Activated CD4-positive, alpha-beta T cell treated with anti-CD3 and anti-CD28 coated beads, Interleukin-2, amount 50 U/mL, for 16 hours (primary cell): ENCODE measurements at regions not wholly inside any gene's neighbourhood (a gene's known extent, or its start where the extent isn't known, plus 50 kb on each side); places are given as distances from the start of the nearest gene placed in this dataset.

ENCODE experiments used
- DNase-seq: peaks from one replicate; pipeline ENCODE4 v3.0.0-alpha.2; 2020

GRCh38 chr1:62989497-62989896 is 205.6 kb downstream of the ATG4C start:
- no peak for DNase-seq

- DNase-seq = no peak
Observed at GRCh38 chr1:62991152-62991551, 207.2 kb downstream of the ATG4C start.

GRCh38 chr1:62993844-62994243 is 209.9 kb downstream of the ATG4C start:
- no peak for DNase-seq

- no peak for DNase-seq
Observed at GRCh38 chr1:62995173-62995572, 211.2 kb downstream of the ATG4C start.

- DNase-seq = no peak
Observed at GRCh38 chr1:62997884-62998283, 214.0 kb downstream of the ATG4C start.

- DNase-seq = no peak
Observed at GRCh38 chr1:62998845-62999649, 215.1 kb downstream of the ATG4C start.

GRCh38 chr1:63000508-63000907 is 216.6 kb downstream of the ATG4C start:
- DNase-seq = no peak

- DNase-seq = no peak
Observed at GRCh38 chr1:63004868-63005267, 220.9 kb downstream of the ATG4C start.

- peak; percentile 1 for DNase-seq
Observed at GRCh38 chr1:63005812-63006211, 221.9 kb downstream of the ATG4C start.

- DNase-seq = no peak
Observed at GRCh38 chr1:63009421-63009820, 225.5 kb downstream of the ATG4C start.

- DNase-seq = no peak
Observed at GRCh38 chr1:63010913-63011660, 227.2 kb downstream of the ATG4C start.

GRCh38 chr1:63012339-63012738 is 228.4 kb downstream of the ATG4C start:
- no peak for DNase-seq

- no peak for DNase-seq
Observed at GRCh38 chr1:63014267-63014666, 230.3 kb downstream of the ATG4C start.

GRCh38 chr1:63022319-63022718 is 238.4 kb downstream of the ATG4C start:
- DNase-seq = no peak

GRCh38 chr1:63023171-63023570 is 239.2 kb downstream of the ATG4C start:
- DNase-seq = no peak

- no peak for DNase-seq
Observed at GRCh38 chr1:63023637-63024036, 239.7 kb downstream of the ATG4C start.

- no peak for DNase-seq
Observed at GRCh38 chr1:63024132-63024531, 240.2 kb downstream of the ATG4C start.

GRCh38 chr1:63027176-63027575 is 243.2 kb downstream of the ATG4C start:
- DNase-seq = no peak

GRCh38 chr1:63032171-63032570 is 248.2 kb downstream of the ATG4C start:
- DNase-seq = no peak

- DNase-seq = no peak
Observed at GRCh38 chr1:63033211-63033610, 249.3 kb downstream of the ATG4C start.

- no peak for DNase-seq
Observed at GRCh38 chr1:63034256-63034655, 250.3 kb downstream of the ATG4C start.

- no peak for DNase-seq
Observed at GRCh38 chr1:63038586-63038985, 254.7 kb downstream of the ATG4C start.

GRCh38 chr1:63041660-63042059 is 257.7 kb downstream of the ATG4C start:
- no peak for DNase-seq

GRCh38 chr1:63042278-63042677 is 258.3 kb downstream of the ATG4C start:
- DNase-seq = no peak
